ENCODE measurements at regions not wholly inside any gene's neighbourhood (a gene's known extent, or its start where the extent isn't known, plus 50 kb on each side); places are given as distances from the start of the nearest gene placed in this dataset.

DNA sequence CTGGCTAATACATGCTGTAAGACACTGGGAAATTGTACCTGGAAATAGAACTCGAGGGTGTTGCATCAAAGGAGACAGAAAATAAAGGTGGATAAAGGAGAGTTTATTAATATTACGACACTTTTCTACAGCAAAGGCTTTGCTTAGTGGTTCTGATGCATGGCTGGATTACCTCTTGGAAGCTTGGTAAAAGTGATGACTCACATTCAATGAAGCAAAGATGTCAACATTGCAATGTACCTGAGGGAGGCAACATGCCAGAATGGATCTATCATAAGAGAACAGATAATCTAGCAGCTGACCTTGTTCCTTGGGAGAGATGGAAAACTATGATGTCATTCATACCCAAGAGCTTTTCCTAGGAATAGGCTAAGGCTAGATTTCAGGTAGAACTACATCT is 735.1 kb upstream of the DIAPH2 start:
- TF ChIP-seq, protein P1, sequence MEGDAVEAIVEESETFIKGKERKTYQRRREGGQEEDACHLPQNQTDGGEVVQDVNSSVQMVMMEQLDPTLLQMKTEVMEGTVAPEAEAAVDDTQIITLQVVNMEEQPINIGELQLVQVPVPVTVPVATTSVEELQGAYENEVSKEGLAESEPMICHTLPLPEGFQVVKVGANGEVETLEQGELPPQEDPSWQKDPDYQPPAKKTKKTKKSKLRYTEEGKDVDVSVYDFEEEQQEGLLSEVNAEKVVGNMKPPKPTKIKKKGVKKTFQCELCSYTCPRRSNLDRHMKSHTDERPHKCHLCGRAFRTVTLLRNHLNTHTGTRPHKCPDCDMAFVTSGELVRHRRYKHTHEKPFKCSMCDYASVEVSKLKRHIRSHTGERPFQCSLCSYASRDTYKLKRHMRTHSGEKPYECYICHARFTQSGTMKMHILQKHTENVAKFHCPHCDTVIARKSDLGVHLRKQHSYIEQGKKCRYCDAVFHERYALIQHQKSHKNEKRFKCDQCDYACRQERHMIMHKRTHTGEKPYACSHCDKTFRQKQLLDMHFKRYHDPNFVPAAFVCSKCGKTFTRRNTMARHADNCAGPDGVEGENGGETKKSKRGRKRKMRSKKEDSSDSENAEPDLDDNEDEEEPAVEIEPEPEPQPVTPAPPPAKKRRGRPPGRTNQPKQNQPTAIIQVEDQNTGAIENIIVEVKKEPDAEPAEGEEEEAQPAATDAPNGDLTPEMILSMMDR (IDR thresholded peaks at IDR 0.05; ENCODE audit: low read depth, low read length, missing input control), result no peak
- no peak for TF ChIP-seq SP1 (IDR thresholded peaks at IDR 0.05)
- TF ChIP-seq JUND (IDR thresholded peaks at IDR 0.05), result no peak
- no peak for TF ChIP-seq RAD21 (IDR thresholded peaks at IDR 0.05)
- no peak for TF ChIP-seq HNF4G (IDR thresholded peaks at IDR 0.05)
